ENCODE measurements at regions not wholly inside any gene's neighbourhood (a gene's known extent, or its start where the extent isn't known, plus 50 kb on each side); places are given as distances from the start of the nearest gene placed in this dataset.

DNA sequence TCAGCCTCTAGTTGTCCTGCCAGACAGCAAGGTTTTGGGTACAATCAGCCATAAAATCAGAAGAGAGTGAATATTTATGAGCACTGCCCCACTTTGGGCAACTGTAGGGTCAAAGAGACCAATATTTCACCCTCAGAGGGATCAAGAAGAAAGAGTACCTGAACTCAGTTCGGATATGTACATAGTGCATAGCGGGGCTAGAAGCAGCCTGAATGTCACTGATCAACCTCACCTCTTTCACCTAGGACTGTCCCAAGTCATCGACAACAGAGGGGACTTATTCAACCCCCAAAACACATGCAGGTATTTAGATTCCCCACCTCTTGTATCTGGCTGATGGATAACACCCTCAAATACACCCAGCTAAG is 446.9 kb downstream of the COG6 start:
- peaks cover 6% of the 10 kb centered on the region; the same call in 1 of the 2 replicates for H3K9me3 ChIP-seq (ENCODE audit: insufficient read depth, low read length)
- H3K36me3 ChIP-seq (ENCODE audit: insufficient read depth, insufficient read length, low read length) = no peaks in the 10 kb centered on the region
- no peak overlapping the region for H3K9ac ChIP-seq (ENCODE audit: insufficient read length, low read depth)
- TF ChIP-seq SUZ12 (IDR thresholded peaks at IDR 0.05; ENCODE audit: extremely low read depth, insufficient read depth, insufficient read length) (no peak), ZNF274 (IDR thresholded peaks at IDR 0.05; ENCODE audit: low read depth, low read length) (no peak), YY1 (IDR thresholded peaks at IDR 0.05; ENCODE audit: insufficient read depth, insufficient read length) (no peak)
- no peak overlapping the region for H3K4me3 ChIP-seq (ENCODE audit: insufficient read length, low read depth)
- H3K4me1 ChIP-seq (ENCODE audit: insufficient read depth, insufficient read length) = no peaks in the 10 kb centered on the region
- no peaks in the 10 kb centered on the region for H3K27me3 ChIP-seq (ENCODE audit: insufficient read depth, insufficient read length)
- DNase-seq (ENCODE audit: low read depth, low spot score) = no peak

GRCh38 chr13:40102854-40103253 is 447.4 kb downstream of the COG6 start:
- H3K36me3 ChIP-seq (ENCODE audit: insufficient read depth, insufficient read length, low read length) = no peaks in the 10 kb centered on the region
- no peak overlapping the region for H3K9ac ChIP-seq (ENCODE audit: insufficient read length, low read depth)
- TF ChIP-seq ZNF274 (IDR thresholded peaks at IDR 0.05; ENCODE audit: low read depth, low read length) (no peak), SUZ12 (IDR thresholded peaks at IDR 0.05; ENCODE audit: extremely low read depth, insufficient read depth, insufficient read length) (no peak), YY1 (IDR thresholded peaks at IDR 0.05; ENCODE audit: insufficient read depth, insufficient read length) (no peak)
- H3K4me1 ChIP-seq (ENCODE audit: insufficient read depth, insufficient read length) = no peaks in the 10 kb centered on the region
- no peak for DNase-seq (ENCODE audit: low read depth, low spot score)
- no peaks in the 10 kb centered on the region for H3K27me3 ChIP-seq (ENCODE audit: insufficient read depth, insufficient read length)
- no peak overlapping the region for H3K4me3 ChIP-seq (ENCODE audit: insufficient read length, low read depth)
- peaks cover 6% of the 10 kb centered on the region; the same call in 1 of the 2 replicates for H3K9me3 ChIP-seq (ENCODE audit: insufficient read depth, low read length)

GRCh38 chr13:40103864-40104263 is 448.4 kb downstream of the COG6 start:
- Histone ChIP-seq H3K36me3 (ENCODE audit: insufficient read depth, insufficient read length, low read length) (no peaks in the 10 kb centered on the region), H3K9me3 (ENCODE audit: insufficient read depth, low read length) (peaks cover 6% of the 10 kb centered on the region; the same call in 1 of the 2 replicates), H3K4me3 (ENCODE audit: insufficient read length, low read depth) (no peak overlapping the region), H3K27me3 (ENCODE audit: insufficient read depth, insufficient read length) (no peaks in the 10 kb centered on the region), H3K4me1 (ENCODE audit: insufficient read depth, insufficient read length) (no peaks in the 10 kb centered on the region), H3K9ac (ENCODE audit: insufficient read length, low read depth) (no peak overlapping the region)
- TF ChIP-seq YY1 (IDR thresholded peaks at IDR 0.05; ENCODE audit: insufficient read depth, insufficient read length) (no peak), ZNF274 (IDR thresholded peaks at IDR 0.05; ENCODE audit: low read depth, low read length) (no peak), SUZ12 (IDR thresholded peaks at IDR 0.05; ENCODE audit: extremely low read depth, insufficient read depth, insufficient read length) (no peak)
- no peak for DNase-seq (ENCODE audit: low read depth, low spot score)

- H3K4me1 ChIP-seq (ENCODE audit: insufficient read depth, insufficient read length) = no peaks in the 10 kb centered on the region
- H3K27me3 ChIP-seq (ENCODE audit: insufficient read depth, insufficient read length) = no peaks in the 10 kb centered on the region
- no peak overlapping the region for H3K4me3 ChIP-seq (ENCODE audit: insufficient read length, low read depth)
- H3K36me3 ChIP-seq (ENCODE audit: insufficient read depth, insufficient read length, low read length) = no peaks in the 10 kb centered on the region
- no peak overlapping the region for H3K9ac ChIP-seq (ENCODE audit: insufficient read length, low read depth)
- DNase-seq (ENCODE audit: low read depth, low spot score) = no peak
- TF ChIP-seq ZNF274 (IDR thresholded peaks at IDR 0.05; ENCODE audit: low read depth, low read length) (no peak), YY1 (IDR thresholded peaks at IDR 0.05; ENCODE audit: insufficient read depth, insufficient read length) (no peak), SUZ12 (IDR thresholded peaks at IDR 0.05; ENCODE audit: extremely low read depth, insufficient read depth, insufficient read length) (no peak)
- no peaks in the 10 kb centered on the region for H3K9me3 ChIP-seq (ENCODE audit: insufficient read depth, low read length)
These were observed 449.8 kb downstream of the COG6 start for GRCh38 chr13:40105231-40105630.

DNA sequence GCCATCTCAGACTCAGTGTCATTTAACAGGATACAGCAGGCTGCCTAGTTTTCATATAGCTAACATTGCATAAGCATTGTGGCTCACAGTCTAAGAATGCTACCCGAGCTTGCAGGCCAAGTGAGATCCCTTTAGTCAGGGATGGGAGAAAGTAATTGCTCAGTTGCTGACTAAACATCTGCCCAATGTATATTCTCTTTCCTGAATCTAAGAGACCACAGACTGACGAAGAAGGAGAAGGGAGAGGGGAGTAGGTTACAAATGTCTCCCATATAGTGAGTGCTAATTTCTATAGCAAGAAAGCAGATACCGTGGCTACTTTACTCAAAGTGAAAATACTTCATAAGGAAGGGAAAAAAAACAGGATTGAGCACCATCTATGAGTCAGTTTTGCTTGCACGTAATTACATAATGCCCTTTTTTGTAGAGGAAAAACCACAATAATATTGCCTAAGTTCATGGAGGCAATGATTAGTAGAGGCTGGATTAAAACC is 453.9 kb downstream of the COG6 start:
- no peak for TF ChIP-seq YY1 (IDR thresholded peaks at IDR 0.05; ENCODE audit: insufficient read depth, insufficient read length)
- TF ChIP-seq SUZ12 (IDR thresholded peaks at IDR 0.05; ENCODE audit: extremely low read depth, insufficient read depth, insufficient read length) = no peak
- TF ChIP-seq ZNF274 (IDR thresholded peaks at IDR 0.05; ENCODE audit: low read depth, low read length) = no peak
- Histone ChIP-seq H3K27me3 (ENCODE audit: insufficient read depth, insufficient read length) (no peaks in the 10 kb centered on the region), H3K4me1 (ENCODE audit: insufficient read depth, insufficient read length) (no peaks in the 10 kb centered on the region), H3K36me3 (ENCODE audit: insufficient read depth, insufficient read length, low read length) (no peaks in the 10 kb centered on the region), H3K9ac (ENCODE audit: insufficient read length, low read depth) (no peak overlapping the region), H3K4me3 (ENCODE audit: insufficient read length, low read depth) (no peak overlapping the region), H3K9me3 (ENCODE audit: insufficient read depth, low read length) (no peaks in the 10 kb centered on the region)
- DNase-seq (ENCODE audit: low read depth, low spot score) = no peak

DNA sequence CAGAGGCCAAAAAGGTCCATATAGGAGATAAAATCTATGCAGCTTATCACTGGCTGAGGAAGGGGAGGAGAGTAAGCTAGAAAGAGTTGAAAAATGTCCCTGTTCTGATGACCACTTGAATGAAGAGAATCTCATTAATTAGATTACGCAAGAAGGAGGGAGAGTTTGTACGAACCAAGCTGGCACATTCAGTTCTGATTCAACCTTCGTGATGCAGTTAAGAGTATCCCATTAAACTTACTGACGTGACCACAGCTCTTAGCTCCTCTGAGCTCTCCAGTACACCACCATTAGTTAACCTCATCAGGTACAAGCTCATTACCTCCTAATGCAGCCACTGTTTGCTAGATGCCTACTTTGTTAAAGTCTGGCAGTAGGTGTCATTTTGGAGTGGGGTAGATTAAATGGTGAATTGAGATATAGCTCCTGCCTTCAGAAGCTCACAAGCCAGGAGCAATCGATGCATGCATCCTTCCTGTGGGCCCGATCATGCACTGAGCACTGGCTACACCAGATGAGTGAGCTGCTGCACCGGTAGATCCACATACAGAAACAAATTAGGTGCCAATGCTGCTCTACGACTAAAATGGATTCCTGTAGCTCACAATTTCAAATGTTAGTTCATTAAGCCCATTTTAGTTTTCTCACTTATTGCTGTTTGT is 458.3 kb downstream of the COG6 start:
- no peak for DNase-seq (ENCODE audit: low read depth, low spot score)
- Histone ChIP-seq H3K4me3 (ENCODE audit: insufficient read length, low read depth) (no peak overlapping the region), H3K9ac (ENCODE audit: insufficient read length, low read depth) (no peak overlapping the region), H3K9me3 (ENCODE audit: insufficient read depth, low read length) (no peaks in the 10 kb centered on the region), H3K4me1 (ENCODE audit: insufficient read depth, insufficient read length) (no peaks in the 10 kb centered on the region), H3K36me3 (ENCODE audit: insufficient read depth, insufficient read length, low read length) (no peaks in the 10 kb centered on the region), H3K27me3 (ENCODE audit: insufficient read depth, insufficient read length) (no peaks in the 10 kb centered on the region)
- TF ChIP-seq ZNF274 (IDR thresholded peaks at IDR 0.05; ENCODE audit: low read depth, low read length) (no peak), YY1 (IDR thresholded peaks at IDR 0.05; ENCODE audit: insufficient read depth, insufficient read length) (no peak)

DNA sequence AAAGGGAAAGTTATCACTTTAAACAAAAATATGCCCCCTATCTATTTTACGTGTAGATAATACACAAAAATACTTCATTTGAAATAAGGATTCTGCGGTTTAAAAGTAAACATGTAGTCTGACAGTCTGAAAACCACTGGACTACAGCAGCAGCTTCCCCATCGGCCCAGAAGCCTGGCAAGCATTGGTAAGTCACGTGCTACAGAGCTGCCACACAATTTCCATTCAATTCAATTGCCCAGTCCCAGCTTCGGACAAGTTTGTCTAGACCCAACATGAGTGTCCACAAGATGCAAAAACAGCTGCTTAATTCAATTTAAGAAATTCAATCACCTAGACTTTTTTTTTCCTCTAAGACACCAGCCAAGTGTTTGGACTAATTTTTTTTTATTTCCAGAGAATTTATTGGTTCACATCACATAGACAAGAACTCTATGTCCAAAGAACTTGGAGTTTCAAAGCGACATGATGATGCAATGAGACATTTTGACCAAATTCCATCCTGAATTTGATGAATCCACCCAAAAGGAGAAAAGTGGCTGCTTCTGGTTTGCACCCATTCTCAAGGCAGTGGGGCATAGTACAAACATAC is 458.9 kb downstream of the COG6 start:
- DNase-seq (ENCODE audit: low read depth, low spot score) = no peak
- Histone ChIP-seq H3K4me1 (ENCODE audit: insufficient read depth, insufficient read length) (no peaks in the 10 kb centered on the region), H3K36me3 (ENCODE audit: insufficient read depth, insufficient read length, low read length) (no peaks in the 10 kb centered on the region), H3K9ac (ENCODE audit: insufficient read length, low read depth) (no peak overlapping the region), H3K9me3 (ENCODE audit: insufficient read depth, low read length) (no peaks in the 10 kb centered on the region), H3K27me3 (ENCODE audit: insufficient read depth, insufficient read length) (no peaks in the 10 kb centered on the region), H3K4me3 (ENCODE audit: insufficient read length, low read depth) (no peak overlapping the region)
- TF ChIP-seq SUZ12 (IDR thresholded peaks at IDR 0.05; ENCODE audit: extremely low read depth, insufficient read depth, insufficient read length) (no peak), YY1 (IDR thresholded peaks at IDR 0.05; ENCODE audit: insufficient read depth, insufficient read length) (no peak), ZNF274 (IDR thresholded peaks at IDR 0.05; ENCODE audit: low read depth, low read length) (no peak)
